HG02981 (cell line): ENCODE measurements at regions not wholly inside any gene's neighbourhood (a gene's known extent, or its start where the extent isn't known, plus 50 kb on each side); places are given as distances from the start of the nearest gene placed in this dataset.
"Not testable (repeated sequence)": the region's sequence is repeated elsewhere in the genome, so short reads cannot be mapped to it uniquely, and the experiment has no call there.

Source experiments
- ATAC-seq: cut with Tn5 transposase; IDR thresholded peaks from one replicate; pipeline ENCODE4 v1.9.1; 2021; ENCODE audit warnings: mild to moderate bottlenecking, moderate library complexity; ENCODE audit not compliant: unreplicated experiment

- ATAC-seq, result no peak
Observed at GRCh38 chr3:168977716-168978374, 685.7 kb downstream of the MECOM start.

- ATAC-seq, result no peak
Observed at GRCh38 chr3:168976969-168977368, 686.5 kb downstream of the MECOM start.

GRCh38 chr3:168975576-168975975 is 687.9 kb downstream of the MECOM start:
- no peak for ATAC-seq

GRCh38 chr3:168974617-168975403 is 688.7 kb downstream of the MECOM start:
- ATAC-seq, result no peak

- no peak for ATAC-seq
Observed at GRCh38 chr3:168973897-168974296, 689.6 kb downstream of the MECOM start.

- no peak for ATAC-seq
Observed at GRCh38 chr3:168973206-168973605, 690.3 kb downstream of the MECOM start.

GRCh38 chr3:168968609-168969008 is 694.9 kb downstream of the MECOM start:
- no peak for ATAC-seq

- ATAC-seq, result no peak
Observed at GRCh38 chr3:168964736-168965135, 698.8 kb downstream of the MECOM start.

GRCh38 chr3:168961271-168961670 is 702.2 kb downstream of the MECOM start:
- ATAC-seq, result no peak

- no peak for ATAC-seq
Observed at GRCh38 chr3:168959731-168960130, 703.8 kb downstream of the MECOM start.

GRCh38 chr3:168958466-168958865 is 705.0 kb downstream of the MECOM start:
- no peak for ATAC-seq

GRCh38 chr3:168956076-168956475 is 707.4 kb downstream of the MECOM start:
- ATAC-seq, result no peak

- ATAC-seq, result no peak
Observed at GRCh38 chr3:168952551-168952950, 711.0 kb downstream of the MECOM start.

- ATAC-seq, result no peak
Observed at GRCh38 chr3:168951884-168952283, 711.6 kb downstream of the MECOM start.

GRCh38 chr3:168951368-168951767 is 712.1 kb downstream of the MECOM start:
- ATAC-seq, result no peak

- ATAC-seq, result no peak
Observed at GRCh38 chr3:168950622-168951021, 712.9 kb downstream of the MECOM start.

GRCh38 chr3:168939651-168940238 is 723.8 kb downstream of the MECOM start:
- no peak for ATAC-seq

GRCh38 chr3:168933614-168934013 is 729.9 kb downstream of the MECOM start:
- ATAC-seq, result no peak

GRCh38 chr3:168929997-168930396 is 733.5 kb downstream of the MECOM start:
- not testable (repeated sequence) for ATAC-seq

- no peak for ATAC-seq
Observed at GRCh38 chr3:168926426-168926825, 737.1 kb downstream of the MECOM start.

GRCh38 chr3:168925568-168925967 is 737.9 kb downstream of the MECOM start:
- ATAC-seq, result no peak

- ATAC-seq, result no peak
Observed at GRCh38 chr3:168914662-168915061, 748.9 kb downstream of the MECOM start.
